Vagina (tissue), 2 donors: ENCODE measurements at regions not wholly inside any gene's neighbourhood (a gene's known extent, or its start where the extent isn't known, plus 50 kb on each side); places are given as distances from the start of the nearest gene placed in this dataset.

ENCODE experiments used
- CTCF ChIP-seq, 3 experiments: fragments of 450-650 bp in 2 of 3; fragments of 200-600 bp in 1 of 3; sonication (generic) in 1 of 3; IDR thresholded peaks; one replicate each; pipeline ENCODE4 v1.5.1; 2017 to 2019; ENCODE audit warnings: antibody characterized with exemption in 3 of 3, mild to moderate bottlenecking in 2 of 3, moderate library complexity in 2 of 3
- POLR2A ChIP-seq, 2 donors: fragments of 450-650 bp; IDR thresholded peaks; one replicate each; pipeline ENCODE4 v1.6.1; 2017; ENCODE audit warnings: antibody characterized with exemption in 2 of 2, mild to moderate bottlenecking in 2 of 2, moderate library complexity in 2 of 2
- POLR2AphosphoS5 ChIP-seq, 2 donors: sonication (generic); formaldehyde crosslinking; IDR thresholded peaks; one replicate each; pipeline ENCODE4 v1.9.0; 2017; ENCODE audit warnings: antibody characterized with exemption in 2 of 2, mild to moderate bottlenecking in 2 of 2, low read depth in 1 of 2; ENCODE audit not compliant: insufficient read depth in 1 of 2

- TF ChIP-seq CTCF (IDR thresholded peaks at IDR 0.05), result no peak
- no peak for TF ChIP-seq POLR2AphosphoS5 (IDR thresholded peaks at IDR 0.05; ENCODE audit: insufficient read depth in 1 of 2, low read depth in 1 of 2)
- no peak for TF ChIP-seq POLR2A (IDR thresholded peaks at IDR 0.05)
Observed at GRCh38 chr1:95850165-95850649, 616.2 kb downstream of the RWDD3 start.
